GM19397 (cell line): ENCODE measurements at regions not wholly inside any gene's neighbourhood (a gene's known extent, or its start where the extent isn't known, plus 50 kb on each side); places are given as distances from the start of the nearest gene placed in this dataset.
"Not testable (repeated sequence)": the region's sequence is repeated elsewhere in the genome, so short reads cannot be mapped to it uniquely, and the experiment has no call there.

Source experiments
- ATAC-seq: cut with Tn5 transposase; IDR thresholded peaks from one replicate; pipeline ENCODE4 v1.9.1; 2021; ENCODE audit warnings: mild to moderate bottlenecking, moderate library complexity; ENCODE audit not compliant: unreplicated experiment

DNA sequence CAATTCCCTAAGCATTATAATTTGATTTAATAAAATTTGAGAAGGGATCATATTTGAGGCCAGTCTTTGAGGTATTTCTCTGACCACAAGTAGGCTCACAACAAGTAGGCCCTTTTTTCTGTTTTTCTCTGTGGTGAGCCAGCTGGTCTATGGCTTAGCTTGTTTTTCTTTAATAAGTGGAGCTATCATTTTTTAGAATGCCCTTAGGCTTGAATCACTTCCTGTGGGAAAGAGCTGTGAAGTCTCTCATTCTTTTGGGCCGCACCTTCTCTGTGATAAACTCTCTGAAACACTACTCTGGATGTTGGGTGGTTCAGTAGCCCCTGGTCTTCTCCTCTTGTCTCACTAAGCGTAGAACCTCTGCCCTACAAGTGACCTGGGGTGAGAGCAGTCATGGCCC, 235.9 kb downstream of the SUCLG1 start:
- no peak for ATAC-seq

DNA sequence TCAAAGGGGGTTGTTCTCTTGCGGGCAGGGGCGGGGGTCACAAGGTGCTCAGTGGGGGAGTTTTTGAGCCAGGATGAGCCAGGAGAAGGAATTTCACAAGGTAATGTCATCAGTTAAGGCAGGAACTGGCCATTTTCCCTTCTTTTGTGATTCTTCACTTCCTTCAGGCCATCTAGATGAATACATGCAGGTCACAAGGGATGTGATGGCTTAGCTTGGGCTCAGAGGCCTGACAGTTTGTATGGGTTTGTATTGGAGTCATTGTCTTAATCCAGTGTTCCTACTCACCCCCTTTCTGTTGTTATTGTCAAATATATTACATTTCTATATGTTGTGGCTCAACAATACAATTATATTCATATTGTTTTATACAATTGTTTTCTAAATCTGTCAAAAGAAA, 238.0 kb downstream of the SUCLG1 start:
- ATAC-seq: not testable (repeated sequence)

DNA sequence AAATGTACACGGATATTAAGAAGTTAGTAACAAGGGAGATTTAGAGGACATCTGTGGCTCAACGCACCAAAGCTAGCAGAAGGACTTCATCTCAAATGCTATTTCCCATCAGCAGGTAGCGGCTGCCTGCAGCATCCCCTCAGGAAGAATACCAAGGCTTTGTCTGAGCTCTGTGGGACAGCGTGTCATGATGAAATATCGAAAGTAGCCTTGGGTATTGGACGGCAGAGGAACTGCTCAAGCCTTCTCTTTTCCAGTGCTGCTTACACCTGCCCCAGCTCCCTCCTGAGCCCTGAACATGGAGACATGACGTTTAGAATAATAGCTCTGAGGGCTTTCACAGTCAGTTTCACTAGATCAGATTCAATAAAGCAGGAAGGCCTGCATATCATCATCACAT, 241.6 kb downstream of the SUCLG1 start:
- ATAC-seq: no peak

DNA sequence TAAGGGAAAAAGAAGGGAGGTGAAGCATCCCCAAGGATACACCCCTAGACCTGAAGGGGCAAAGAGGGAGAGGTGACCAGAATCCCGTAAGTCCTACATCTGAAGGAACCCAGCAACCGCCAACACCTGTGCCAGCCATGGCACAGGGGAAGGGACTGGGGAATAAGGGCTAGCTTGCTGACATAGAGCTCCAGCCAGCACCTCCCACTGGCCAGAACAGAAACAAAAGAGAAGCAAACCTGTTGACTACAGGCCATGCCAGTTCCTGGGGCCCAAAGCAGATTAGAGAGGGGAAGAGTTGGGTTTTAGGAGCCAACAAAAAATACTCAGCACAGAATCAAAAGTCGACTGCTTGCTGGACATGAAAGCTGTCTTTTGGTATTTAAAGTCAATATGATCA, 244.6 kb downstream of the SUCLG1 start:
- no peak for ATAC-seq

DNA sequence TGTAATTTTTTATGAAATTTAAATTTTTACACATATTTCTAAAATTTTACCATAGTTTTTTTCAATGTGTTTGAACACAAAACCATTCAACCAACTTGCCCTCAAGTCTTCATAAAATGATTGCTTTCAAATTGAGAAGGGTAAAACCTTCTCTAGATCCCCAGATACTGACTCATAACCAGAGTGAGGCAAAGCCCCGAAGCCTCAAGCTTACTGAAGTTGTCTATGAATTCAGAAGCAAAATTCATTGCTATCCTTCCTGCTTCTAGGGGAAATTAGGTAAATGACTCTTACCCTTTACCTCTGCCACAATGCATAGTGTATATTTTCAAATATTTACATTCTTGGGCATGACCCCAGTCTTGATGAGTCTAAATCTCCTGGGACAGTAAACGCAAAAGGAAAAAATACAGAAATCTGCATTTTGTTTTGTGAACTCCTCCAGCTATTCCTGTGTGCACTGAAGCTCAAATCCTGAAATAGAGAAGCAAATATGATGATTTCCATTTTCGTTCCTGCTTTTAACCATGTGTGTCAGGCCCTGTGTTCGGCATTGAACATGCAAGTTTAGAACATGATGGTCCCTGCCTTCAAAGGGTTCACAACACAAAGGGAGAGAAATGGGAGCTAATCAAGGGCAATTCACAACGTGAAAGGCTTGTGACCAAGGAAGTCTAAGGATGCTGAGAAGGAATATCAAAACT, 246.3 kb downstream of the SUCLG1 start:
- peak; percentile 75 for ATAC-seq

DNA sequence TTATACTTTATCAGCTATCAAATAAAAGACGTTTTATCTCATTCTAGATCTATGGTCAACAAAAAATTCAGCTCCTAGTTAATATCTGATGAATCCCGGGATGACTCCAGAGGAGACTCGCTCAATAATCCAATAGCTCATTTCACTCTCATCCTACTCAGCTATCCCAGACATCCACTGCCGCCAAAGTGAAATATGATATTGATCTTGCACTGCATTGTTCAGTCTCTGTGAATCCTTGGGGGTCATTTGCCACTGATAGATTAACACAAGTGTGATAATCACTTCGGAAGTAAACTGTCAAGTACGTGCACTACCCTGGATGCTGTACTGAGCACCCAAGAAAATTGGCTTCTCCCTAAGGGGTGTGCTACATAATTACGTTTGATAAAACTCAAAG, 249.1 kb downstream of the SUCLG1 start:
- ATAC-seq: no peak

DNA sequence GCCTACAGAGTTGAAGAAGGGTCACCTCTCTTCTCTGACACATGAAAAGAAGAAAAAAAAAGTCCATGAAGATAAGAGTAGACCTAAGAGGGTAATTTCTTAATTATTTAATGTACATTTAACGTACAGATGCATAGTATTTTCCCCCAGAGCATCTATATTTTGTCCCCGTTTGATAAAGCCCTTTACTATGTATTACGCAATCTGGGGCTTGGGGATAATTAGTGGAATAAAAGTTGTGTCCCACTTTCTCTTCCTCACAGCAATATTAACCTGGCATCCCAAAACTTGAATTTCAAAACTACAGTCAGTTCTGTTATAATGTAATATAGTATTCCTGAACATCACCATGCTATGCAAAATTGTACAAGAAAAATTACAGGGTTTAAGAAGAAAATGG, 254.1 kb downstream of the SUCLG1 start:
- no peak for ATAC-seq

DNA sequence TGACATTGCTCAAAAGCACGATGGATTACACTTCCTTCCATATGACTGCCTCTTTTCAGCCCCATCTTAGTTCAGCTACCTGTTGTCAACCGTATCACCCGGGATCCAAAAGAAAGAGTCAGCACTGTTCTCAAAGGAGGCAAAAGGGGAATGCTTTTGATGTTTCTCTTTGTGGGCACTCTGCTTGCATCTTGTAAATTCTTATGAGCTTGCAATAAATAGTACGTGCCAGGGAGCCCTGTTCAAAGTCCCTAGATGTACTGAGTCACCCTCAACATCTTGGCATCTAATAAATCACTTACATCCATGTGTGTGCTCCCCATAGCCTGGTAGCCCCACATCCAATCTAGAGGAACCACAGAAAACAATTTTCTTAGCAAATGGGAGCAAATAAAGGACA, 256.9 kb downstream of the SUCLG1 start:
- ATAC-seq: no peak

DNA sequence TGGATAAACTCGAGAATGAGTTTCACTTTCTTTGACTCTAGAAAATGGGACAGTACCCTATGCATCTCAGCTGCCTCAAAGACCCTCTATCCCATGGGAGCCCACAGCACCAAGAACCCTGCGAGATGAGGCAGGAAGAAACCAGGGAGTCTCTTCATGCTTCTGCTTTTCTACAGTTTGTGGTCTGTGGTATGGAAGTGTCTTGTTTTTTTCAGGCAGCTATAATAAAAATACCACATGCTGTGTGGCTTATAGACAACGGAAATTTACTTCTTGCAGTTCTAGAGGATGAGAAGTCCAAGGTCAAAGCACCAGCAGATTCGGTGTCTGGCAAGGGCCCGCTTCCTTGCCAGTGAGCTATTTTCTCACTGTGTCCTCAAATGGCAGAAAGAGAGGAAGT, 257.9 kb downstream of the SUCLG1 start:
- ATAC-seq: no peak

DNA sequence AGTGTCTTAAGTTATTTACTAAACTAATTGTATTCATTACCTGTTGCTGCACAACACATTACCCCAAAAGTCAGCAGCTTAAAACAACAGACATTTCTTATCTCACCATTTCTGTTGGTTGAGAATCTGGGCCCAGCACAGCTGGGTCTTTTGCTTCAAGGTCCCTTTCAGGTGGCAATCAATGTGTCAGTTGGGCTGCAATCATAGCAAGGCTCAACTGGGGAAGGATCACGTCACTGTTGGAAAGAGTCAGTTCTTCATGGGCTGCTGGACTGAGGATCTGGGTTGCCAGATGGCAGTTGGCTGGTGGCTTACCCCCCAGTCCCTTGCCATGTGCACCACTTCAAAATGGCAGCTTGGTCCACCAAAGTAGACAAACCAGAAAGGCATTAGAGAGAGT, 261.2 kb downstream of the SUCLG1 start:
- no peak for ATAC-seq

DNA sequence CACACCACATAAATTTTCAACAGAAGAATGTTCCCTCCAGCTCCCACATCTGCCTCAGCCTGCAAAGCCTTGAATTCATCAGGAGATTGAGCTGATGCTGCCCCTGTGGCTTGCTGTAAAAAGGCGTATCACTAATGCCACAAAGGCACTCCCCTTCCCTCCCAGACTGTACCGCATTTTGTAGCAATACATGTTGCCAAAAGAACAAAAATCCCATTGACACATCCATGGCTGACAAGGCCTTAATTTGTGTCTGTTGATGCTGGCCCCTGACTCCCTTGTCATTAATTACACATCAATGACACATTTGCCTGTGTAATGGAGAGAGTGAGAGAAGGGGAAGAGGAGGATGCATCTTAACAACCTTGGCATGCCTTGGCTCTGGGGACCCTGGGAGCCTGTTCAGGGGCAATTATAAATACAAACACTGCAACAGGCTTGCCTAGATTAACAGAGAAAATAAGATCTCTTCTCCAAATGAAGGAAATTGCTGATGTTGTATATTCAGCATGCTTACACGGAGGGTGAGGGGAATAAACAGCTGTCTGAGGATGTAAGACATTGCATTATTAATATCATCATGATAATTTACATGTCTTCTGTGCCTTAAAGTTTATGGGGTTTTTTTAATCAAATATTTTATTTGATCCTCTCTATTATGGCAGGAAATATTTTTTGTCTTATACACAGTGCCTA, 264.0 kb downstream of the SUCLG1 start:
- ATAC-seq: no peak

DNA sequence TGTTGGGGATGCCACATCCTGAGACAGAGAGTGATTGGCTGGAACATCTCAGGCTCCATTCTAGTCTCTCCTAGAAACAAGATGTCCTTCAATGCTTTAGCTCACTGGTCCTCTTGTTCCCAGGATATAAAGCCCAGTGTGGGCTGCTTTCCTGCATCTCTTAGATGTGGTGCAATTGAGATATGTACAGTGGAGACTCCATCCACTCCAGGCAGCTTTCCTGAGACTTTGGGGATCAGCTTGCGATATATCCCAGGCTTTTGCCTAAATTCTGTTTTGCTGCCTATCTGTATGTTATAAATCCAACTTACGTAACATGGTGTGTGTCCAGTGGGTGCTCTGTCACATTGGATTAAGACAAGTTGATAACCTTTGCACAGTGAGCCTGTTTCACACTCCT, 264.9 kb downstream of the SUCLG1 start:
- no peak for ATAC-seq

DNA sequence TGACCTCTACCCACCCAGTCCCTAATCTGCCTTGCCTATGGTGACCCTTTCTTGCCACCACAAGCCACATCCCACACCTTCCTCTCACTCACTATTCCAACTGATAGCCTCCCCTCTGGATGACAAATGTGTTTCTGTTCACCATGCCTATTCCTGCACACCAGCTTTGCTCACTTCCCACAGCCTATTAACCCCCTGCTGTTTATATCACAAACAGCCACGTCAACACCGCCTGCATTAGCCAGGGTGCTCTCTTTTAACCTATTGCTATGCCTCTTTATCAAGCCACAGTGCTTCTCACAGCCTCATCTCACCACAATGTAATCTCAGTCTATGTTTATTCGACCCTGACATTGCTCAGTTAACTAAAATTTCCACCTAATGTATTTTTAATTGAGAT, 271.8 kb downstream of the SUCLG1 start:
- no peak for ATAC-seq

DNA sequence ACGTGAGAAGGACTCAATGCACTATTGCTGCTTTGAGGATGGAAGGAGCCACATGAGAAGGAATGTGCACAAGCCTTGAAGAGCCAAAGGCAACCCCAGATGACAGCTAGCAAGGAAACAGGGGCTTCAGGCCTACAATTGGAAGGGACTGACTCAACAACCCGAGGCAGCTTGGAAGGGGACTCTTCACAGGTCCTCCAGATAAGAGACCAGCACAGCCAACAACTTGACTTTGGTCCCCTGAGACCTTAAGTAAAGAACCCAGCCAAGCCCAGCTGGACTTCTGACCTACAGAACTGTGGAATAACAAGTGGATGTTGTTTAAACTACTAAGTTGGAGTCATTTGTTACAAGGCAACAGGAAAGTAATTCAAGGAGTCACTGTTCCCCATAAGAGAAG, 277.2 kb downstream of the SUCLG1 start:
- no peak for ATAC-seq

DNA sequence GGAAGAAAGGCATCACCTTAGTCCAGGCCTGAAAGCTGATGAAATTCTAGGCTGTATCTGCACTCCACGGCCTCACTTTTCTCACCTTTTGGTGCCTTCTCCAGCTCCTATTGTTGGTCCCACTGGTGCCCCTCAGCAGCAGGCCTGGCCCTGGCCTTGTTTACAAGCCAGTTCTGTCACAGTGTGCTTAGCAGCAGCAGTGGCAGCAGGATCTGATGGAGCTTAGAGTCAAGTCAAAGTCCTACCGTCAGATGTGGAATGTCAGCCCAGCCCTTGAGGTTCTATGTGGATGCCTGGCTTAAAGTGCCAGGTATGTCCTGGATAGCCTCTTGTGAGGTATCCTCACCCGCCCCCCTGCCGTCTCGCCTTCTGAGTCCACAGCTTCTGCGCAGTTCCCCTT, 281.3 kb downstream of the SUCLG1 start:
- ATAC-seq: no peak

DNA sequence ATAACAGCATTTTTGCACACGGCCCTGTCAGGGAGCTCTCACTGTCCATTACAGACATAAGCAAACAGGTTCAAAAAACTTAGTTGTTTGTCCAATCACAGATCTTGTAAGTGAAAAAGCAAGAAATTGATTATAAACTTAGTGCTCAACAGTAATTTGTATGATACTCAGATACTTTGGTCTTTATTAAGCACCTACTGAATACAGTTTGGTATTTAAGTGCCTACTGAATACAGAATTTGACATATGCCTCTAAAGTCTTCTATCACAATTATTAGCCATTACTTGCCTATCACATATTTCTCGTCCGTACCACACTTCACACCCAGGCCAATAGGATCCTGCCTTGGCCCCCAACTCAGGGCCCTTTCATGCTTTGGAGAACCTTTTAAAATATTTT, 283.1 kb downstream of the SUCLG1 start:
- no peak for ATAC-seq

DNA sequence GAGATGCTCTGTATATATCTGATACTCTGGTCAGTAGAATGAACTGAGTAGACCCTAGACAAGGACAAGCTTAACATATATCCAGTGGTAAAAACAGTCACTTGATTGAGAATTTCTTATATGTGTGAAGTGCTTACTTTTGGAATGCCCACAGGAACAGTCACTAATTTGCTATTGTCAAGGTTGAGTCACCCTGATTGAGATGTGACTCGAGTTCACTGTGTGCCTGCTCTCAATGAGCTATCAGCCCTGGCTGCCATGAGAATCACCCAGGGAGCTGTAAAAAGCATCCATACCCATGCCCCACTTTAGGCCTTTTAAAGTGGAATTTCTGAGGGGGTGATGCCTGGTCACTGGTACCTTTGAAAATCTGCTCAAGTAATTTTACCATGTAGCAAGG, 283.7 kb downstream of the SUCLG1 start:
- no peak for ATAC-seq

DNA sequence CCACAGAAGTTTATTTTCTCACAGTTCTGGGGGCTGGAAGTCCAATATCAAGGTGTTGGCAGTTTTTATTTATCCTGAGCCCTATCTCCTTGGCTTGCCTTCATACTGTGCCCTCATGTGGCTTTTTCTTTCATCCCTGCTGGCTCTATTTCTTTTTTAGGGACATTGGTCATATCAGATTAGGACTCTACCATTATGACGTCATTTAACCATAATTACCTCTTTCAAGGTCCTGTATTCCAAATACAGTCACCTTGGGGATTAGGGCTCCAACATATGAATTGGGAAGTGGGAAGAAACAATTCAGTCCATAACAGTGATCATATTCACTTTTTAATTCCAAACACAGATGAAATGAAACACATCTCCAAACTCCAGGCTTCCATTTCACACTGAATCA, 286.0 kb downstream of the SUCLG1 start:
- no peak for ATAC-seq

DNA sequence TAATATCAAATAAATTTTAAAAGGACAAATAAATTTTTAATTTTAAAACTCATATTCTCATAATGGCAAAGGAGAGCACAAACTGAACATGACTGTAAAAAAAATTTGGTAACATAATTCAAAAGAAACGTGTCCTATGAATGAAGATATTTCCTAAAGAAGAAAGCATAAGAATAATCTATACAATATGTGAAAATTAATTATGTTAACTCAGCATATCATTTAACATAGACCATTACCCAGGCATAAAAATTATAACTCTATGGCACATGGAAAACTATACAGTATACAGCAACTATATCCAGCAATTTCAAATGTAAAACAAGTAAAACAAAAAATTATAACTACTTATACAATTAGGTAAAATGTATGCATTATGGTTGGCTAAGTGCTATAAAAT, 288.1 kb downstream of the SUCLG1 start:
- ATAC-seq: no peak

DNA sequence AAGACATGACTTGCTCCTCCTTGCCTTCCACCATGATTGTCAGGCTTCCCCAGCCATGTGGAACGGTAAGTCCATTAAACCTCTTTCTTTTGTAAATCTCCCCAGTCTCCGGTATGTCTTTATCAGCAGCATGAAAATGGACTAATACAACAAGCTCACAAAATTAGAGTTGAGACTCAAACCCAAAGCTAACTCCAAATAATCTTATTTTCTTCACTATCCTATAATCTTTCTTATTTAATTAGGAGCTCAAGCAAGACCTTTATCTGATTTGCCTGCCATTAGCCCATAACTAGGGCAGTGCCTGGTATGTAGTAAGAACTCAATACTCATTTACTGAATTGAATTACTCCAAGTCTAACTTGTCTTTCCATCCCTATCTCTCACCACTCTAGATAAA, 289.2 kb downstream of the SUCLG1 start:
- ATAC-seq: no peak

DNA sequence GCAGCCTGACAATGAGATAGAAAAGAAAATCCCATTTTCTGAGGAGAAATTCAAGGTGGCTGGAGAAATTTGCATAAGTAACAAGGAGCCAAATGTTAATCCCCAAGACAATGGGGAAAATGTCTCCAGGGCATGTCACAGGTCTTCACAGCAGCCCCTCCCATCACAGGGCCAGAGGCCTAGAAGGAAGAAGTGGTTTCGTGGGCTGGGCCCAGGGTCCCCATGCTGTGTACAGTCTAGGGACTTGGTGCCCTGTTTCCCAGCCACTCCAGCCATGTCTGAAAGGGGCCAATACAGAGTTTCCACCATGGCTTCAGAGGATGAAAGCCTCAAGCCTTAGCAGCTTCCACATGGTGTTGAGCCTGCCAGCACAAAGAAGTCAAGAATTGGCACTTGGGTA, 290.5 kb downstream of the SUCLG1 start:
- not testable (repeated sequence) for ATAC-seq

DNA sequence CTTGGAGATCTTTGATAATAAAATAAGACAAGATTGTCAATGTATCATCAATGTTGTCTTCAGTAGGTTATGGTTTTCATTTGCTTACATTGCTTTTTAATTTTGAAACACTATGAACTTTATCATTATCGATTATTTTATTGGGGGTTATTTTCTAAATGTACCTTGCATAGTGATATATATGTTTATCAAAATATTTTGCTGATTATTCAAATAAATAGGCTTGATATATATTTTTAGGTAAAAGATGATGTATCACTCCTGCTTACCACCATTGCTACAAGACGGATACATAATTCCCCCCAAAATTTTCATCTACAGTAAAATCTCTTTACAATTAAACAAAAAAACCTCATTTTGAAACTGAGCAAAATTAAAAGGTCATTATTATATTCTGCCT, 293.8 kb downstream of the SUCLG1 start:
- no peak for ATAC-seq

DNA sequence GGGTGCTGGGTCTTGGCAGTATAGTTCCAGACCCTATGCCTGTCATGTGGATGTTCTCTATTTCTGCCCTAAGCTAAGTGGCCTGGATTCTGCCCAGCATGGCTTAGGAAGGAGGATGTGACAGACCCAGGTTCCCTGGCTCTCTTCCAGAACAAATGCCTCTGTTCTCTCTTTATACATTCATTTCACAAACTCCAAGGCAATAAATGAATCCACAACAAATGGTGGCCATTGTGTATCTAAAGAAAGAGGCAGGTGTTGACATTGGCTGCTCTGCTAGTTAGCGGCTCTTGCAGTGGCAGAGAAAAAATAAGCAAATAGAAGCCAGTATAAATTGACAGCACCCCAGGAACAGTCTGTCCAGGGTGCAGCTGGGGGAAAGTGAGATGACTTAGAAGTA, 298.6 kb downstream of the SUCLG1 start:
- ATAC-seq: no peak
